HG02798 (cell line): ENCODE measurements at regions not wholly inside any gene's neighbourhood (a gene's known extent, or its start where the extent isn't known, plus 50 kb on each side); places are given as distances from the start of the nearest gene placed in this dataset.
"Not testable (repeated sequence)": the region's sequence is repeated elsewhere in the genome, so short reads cannot be mapped to it uniquely, and the experiment has no call there.

Source experiments
- ATAC-seq: cut with Tn5 transposase; IDR thresholded peaks from one replicate; pipeline ENCODE4 v1.9.1; 2021; ENCODE audit warnings: mild to moderate bottlenecking; ENCODE audit not compliant: unreplicated experiment, poor library complexity

DNA sequence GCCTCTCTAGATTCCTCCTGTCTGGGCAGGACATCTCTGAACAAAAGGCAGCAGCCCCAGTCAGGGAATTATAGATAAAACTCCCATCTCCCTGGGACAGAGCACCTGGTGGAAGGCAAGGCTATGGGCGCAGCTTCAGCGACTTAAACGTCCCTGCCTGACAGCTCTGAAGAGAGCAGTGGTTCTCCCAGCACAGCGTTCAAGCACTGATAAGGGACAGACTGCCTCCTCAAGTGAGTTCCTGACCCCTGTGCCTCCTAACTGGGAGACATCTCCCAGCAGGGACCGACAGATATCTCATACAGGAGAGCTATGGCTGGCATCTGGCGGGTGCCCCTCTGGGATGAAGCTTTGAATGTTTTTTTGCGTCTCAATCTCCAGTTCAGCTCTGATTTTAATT, 262.2 kb downstream of the PARM1 start:
- no peak for ATAC-seq

DNA sequence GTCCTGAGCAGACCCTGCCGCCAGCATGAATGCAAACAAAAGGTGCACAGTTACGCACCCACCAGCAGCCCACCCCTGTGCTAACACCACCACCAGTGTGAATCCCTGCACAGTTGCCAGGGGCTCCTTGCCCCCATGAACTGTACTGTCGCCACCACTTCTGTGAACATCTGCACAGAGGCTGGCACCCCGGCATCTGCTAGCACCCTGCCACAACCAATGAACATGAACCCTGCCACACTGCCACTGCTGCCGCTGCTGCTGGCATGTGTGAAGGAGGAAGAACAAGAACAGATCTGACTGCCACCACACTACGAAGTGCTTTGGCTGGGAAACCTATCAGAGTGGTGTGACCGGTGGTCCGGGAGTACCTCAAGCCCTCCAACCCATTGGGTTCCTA, 261.3 kb downstream of the PARM1 start:
- ATAC-seq = no peak

DNA sequence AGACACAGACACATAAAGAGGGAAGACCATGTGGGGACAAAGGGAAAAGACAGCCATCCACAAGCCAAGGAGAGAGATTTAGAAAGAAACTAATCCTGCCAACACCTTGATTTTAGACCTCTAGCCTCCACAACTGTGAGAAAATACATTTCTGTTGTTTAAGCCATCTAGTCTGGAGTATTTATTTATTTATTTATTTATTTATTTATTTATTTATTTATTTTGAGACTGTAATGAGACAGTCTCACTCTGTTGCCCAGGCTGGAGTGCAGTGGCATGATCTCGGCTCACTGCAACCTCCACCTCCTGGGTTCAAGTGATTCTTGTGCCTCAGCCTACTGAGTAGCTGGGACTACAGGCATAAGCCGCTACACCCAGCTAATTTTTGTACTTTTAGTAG, 259.3 kb downstream of the PARM1 start:
- ATAC-seq = not testable (repeated sequence)

DNA sequence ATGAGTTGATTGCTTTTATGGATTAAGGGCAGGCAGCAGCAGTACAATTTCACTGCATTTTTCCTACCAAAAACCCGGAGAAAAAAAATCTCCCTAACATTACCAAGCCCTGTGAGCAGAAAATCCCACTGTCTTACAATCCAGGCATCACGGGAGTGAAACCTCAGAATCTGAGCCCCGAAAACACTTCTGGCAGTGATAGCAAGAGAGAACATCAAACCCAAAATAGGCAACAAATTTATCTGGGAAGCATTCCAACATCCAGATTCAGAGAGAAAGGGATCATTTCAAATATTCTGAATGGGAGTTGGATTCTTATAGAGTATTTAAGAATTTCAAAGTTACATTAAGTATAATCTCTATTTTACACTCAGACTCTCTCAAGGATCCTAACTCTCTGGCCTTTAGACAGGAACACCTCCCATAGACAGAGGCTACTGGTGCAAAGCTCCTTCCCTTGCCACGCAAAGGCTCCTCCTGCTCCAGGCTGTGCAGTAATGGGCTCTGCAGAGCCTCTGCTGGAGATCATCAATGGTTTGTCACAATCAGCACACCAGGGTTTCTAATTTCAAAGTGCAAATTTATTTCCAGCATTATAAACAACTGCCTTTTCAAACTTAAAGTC, 256.9 kb downstream of the PARM1 start:
- no peak for ATAC-seq

DNA sequence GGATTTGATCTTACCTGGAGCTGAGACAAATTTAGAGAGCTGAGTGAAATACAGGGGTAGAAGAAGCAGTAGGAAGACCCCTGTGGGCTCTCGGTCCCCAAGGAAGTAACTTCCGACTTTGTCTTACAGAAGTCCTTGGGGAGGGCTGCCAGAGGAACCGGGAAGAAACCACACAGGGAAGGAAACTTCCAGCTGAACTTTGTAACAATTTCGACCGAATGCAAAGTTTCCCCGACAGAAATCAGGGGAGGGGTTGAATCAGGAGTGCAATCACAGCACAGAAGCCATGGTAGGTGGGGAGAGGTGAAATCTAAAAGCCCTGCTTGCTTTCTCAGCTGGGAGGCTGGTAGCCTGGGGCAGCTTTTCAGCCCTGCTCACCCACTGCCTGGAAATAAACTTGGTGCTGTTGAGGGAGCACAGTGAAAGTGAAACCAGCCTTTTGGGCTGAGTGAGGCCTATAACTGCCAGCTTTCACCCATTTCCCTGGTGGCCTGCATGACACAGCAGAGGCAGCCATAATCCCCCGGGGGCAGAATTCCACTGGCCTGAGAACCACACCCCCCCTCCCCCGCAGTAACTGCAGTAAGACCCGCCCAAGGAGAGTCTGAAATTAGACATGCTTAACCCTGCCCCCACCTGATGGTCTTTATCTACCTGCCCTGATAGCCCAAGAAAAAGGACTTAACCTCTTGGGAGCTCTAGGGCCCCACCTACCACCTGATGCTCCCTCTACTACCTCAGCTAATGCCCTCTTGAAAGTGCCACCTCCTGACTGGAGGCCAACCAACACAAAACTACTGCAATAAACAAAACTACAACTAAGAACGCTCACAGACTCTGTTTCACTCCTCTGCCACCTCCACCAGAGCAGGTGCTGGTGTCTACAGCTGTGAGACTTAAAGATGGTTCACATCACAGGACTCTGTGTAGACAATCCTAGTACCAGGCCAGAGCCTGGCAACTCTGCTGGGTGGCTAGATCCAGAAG, 248.2 kb downstream of the PARM1 start:
- ATAC-seq = peak; percentile 90

DNA sequence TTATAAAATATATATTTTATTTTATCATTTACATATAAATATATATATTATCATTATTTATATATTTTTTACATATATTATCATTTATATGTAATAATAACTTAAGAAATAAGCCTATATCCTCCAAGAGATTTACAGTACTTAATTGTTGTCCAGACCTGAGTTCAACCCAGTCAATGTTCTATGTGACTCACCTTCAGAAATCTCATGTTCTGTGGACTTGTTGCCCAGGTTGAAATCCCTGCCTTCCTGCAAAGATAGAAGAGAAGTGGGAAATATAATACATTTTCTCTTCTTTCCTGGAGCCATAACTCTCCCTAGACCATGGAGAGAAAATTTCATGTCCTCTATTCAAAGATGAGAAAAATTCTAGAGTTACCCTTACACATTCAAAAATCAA, 247.3 kb downstream of the PARM1 start:
- no peak for ATAC-seq

DNA sequence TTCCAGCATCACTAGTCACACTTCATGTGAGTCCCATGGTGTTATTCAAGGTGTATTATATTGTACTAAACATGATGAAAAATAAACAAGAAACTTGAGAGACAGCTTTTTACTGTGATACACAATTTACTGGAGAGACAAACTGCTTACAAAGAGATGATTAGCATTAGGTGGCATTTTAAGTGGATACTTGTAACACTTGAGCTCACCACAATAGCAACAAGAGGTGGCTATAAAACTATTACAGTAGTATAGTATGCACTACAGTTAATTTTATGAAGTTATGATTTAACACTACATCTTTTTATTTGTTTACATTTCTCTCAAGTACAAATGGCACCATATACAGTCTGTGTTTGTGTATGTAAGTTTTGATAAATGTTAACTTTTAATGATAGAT, 246.6 kb downstream of the PARM1 start:
- ATAC-seq = no peak

DNA sequence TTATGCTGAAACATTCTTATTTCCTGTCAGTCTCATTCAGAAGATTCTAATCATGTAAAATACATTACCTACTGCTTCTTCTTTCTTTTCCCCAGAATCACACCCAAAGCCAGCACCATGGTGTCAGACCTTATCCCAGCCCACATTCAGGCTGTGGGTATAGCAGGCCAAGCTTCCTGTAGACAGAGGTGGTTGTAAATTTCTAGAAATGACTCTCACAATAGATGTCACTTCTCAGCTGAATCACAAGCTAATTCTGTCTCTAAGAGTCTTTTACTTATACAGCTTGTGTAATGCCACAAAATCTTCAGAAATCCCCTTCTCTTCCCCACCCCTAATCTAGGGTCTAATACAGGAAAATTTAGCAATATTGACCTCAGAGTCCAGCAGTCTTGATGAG, 239.6 kb downstream of the PARM1 start:
- peak; percentile 92 for ATAC-seq

DNA sequence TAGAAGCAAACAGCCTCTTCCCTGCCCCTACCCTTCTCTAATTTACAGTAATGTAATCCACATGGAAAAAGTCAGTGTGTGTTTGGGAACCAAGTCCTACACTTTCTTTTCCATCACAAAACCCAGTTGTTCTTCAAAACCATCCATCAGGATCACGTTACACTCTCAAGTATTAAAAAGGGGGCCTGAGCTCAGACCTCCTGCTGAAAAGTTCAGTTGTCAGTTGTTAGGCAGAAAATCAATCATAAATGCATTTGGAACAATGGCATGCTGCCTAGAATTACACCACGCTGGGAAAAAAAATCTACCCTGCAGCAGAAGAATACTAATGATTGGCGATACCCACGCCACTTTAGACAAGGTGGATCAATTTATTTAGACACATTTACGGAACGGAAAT, 236.5 kb downstream of the PARM1 start:
- no peak for ATAC-seq

DNA sequence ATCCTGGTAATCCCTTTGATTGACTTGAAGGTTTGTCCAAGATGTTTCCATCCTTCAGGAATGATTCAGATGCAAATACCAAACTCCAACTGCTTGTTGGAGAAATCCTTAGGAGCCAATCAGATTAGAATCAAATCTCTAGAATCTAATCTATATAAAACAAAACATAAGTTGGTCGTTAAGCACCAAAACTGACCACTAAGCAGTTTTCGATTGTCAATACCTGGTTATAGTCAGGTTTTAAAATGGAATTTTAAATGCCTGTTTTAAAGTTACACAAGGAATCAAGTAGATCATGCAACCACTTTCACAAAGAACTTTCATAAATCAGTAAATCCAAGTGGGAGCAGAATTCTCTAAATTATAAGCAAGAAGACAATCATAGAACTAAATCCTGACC, 236.1 kb downstream of the PARM1 start:
- no peak for ATAC-seq

DNA sequence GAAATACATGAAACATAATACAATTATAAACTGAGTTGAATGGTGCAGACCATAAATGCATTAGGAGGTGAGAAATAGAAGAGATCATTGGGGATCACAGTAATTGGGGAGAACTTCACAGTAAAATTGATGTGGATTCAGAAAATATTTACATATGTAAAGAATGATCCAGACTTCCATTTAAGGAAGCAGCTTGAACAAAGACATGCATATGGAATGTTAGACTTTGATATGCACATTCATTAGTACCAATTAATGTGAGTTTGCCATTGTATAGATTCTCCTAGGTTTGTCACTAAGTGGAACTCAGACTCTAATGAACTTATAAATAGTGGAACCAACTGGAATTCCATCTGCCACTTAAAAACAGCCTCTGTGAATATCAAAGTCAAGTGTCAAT, 235.6 kb downstream of the PARM1 start:
- no peak for ATAC-seq

DNA sequence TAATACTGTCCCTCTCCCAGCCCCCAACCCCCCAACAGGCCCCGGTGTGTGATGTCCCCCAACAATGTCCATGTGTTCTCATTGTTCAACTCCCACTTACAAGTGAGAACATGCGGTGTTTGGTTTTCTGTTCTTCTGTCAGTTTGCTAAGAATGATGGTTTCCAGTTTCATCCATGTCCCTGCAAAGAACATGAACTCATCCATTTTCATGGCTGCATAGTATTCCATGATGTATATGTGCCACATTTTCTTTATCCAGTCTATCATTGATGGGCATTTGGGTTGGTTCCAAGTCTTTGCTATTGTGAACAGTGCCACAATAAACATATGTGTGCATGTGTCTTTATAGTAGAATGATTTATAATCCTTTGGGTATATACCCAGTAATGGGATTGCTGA, 232.2 kb downstream of the PARM1 start:
- ATAC-seq = not testable (repeated sequence)

DNA sequence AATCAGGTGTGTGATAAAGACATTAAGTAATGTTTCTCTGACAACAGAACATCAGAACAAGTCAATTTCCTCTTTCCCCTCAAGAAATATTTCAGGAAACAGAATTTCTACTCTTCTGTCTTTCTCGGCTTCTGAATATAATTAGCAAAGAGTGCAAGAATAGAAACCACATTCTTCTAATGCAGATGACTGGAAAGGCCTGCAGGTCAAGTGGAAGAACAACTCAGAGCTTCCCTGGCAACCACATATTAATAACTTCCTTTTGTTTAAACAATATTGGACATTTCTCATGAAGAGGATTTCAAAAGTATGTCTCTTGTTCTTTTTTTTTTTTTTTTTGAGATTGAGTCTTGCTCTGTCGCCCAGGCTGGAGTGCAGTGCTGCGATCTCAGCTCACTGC, 225.5 kb downstream of the PARM1 start:
- ATAC-seq = no peak

DNA sequence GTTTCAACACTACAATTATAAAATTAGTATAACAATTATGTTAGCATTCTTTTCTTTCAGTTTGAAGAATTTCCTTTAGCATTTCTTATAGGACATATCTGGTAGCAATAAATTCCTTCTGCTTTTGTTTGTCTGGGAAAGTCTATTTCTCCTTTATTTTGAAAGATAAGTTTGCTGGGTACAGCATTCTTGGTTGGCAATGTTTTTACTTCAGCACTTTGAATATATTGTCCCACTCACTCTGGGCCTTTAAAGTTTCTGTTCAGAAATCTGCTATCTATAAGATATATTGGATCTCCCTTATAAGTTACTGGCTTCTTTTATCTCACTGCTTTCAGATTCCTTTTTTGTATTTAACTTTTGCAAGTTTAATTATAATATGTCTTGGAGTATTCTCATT, 222.1 kb downstream of the PARM1 start:
- ATAC-seq = no peak

DNA sequence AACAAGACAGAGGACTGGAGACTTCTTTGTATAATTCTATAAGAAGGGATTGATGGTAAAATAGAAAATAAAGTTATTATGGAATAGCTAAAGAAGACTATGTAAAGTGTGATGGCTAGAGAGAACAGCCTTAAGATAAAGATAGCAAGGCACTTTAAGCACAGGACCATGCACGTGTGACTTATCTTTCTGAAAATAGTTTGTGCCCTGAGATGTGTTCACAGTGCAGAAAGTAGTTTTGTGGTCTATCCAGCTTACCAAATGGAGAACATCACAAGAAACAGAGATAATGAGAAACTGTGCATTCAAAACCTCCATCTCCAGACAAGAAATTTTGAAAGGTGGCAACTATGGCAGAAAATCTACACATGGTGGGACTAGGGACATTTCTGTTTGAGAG, 213.3 kb downstream of the PARM1 start:
- ATAC-seq = no peak

DNA sequence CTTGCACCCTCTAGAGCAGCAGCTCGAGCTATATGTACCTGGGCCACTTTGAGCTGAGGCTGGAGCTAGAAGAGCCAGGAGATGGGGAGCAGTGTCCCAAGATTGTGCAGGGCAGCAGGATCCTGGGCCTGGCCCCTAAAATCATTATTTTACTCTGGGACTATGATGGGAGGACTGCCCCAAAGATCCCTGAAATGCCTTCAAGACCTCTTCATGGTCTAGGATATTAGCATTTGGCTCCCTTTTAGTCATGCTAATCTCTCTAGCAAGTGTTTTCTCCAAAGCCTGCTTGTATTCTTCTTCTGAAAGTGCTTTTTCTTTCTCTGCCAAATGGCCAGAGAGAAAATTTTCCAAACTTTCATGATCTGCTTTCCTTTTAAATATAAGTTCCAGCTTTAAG, 211.6 kb downstream of the PARM1 start:
- no peak for ATAC-seq

DNA sequence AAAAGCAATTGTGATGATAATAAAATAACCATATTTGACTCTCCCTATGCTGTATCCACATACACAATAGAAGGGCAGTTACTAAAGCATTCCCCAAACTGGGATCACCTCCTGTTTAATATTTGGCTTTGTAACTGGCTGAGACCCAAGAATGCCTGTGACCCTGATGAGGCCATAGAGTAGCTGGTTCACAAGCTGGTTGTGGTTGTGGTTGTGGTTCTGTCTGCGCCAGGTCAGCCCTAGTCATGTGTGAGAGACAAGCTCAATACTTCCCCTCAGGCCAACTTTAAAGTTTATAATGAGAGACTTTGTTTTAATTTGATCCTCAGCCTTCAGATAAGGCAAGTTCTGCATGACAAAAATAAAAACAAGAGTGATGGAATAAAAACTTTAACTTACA, 209.9 kb downstream of the PARM1 start:
- no peak for ATAC-seq

DNA sequence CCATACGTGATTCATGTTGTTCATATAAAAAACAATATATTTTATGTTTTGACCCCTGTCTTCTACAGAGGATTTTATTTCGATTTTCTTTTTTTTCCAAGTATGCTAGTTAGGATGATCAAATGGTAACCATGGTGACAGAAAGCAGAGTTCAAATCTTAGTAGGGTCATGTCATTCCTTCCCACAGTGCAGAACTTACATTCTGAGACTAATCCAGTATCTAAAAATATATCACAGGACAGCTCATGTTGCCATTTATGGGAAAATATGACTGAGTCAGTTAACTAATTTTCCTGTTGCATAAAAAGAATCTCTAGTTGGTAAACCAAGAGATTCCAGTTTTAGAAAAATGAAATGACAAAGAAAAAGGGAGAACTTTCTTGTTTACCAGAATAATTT, 209.5 kb downstream of the PARM1 start:
- no peak for ATAC-seq

DNA sequence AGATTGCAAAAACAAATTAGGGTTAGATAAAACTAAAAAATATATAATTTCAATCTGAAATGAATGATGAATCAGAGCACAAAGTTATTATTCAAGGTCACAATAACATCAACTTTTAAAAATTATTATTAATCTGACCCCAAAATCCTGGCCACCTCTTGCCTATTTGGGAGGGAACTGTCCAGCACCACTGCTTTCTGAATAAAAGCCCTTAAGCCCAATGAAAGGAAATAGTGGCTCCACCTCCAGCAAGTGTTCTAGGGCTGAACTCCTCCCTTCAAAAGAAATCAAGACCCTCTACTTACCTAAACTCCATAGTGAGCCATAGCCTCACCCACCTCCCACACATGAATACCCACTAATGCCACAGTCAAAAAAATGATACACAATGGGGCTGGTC, 208.2 kb downstream of the PARM1 start:
- no peak for ATAC-seq

DNA sequence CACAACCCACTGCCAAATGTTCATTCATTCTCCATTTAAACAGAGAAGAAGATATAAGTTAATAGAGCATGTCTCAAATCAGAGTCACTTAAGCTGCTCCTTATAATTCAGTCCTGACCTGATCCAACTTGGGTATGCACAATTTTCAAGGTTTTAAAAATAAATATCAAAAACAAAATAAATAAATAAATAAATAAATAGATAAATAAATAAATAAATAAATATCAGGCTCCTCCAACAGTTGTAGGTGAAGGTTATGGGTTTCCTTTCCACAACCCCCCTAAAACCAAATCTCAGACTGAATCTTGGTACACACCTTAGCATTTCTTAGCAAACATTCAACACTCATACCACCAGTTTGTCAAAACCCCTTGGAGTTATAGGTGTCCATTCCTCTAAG, 204.4 kb downstream of the PARM1 start:
- no peak for ATAC-seq

DNA sequence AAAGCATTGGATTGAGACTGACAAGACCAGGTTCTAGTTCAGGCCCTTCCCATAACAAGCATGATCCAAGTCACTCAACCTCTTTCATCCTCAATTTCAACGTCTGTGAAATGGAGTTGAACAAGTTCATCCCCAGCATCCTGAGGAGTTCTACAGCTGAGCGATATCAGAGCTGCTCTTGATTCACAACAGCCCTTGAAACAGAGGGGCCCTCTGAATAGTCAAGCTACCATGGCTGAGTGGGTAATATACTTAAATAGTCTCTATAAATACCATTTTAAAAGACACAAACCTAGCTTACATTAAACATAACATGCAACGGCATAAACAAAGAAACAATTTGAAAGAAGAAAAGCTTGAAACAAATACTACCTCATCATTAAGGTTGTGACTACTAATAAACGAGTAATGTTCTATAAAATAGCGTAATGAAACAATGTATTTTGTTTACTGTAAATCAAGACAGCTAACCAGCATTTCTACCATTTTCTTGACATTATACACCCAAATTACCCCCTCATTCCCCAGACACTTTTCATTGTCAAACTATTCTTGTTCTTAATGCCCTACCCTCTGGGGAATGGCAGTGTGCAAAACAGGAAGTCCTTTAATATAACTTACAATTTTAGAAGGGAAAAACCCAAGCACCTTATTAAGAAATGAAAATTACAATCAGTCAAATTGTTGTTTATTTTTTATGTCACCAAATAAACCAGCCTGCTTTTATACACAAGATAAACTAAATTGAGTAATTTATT, 202.3 kb downstream of the PARM1 start:
- ATAC-seq = peak; percentile 57
